Activated CD4-positive, alpha-beta memory T cell treated with anti-CD3 and anti-CD28 coated beads for 36 hours (primary cell): ENCODE measurements at regions not wholly inside any gene's neighbourhood (a gene's known extent, or its start where the extent isn't known, plus 50 kb on each side); places are given as distances from the start of the nearest gene placed in this dataset.
"Not testable (repeated sequence)": the region's sequence is repeated elsewhere in the genome, so short reads cannot be mapped to it uniquely, and the experiment has no call there.

Experiments used
- CTCF ChIA-PET: fragments of 350-600 bp; sonication (Branson Sonifier 250); formaldehyde crosslinking; loops from one replicate; lab custom pipeline; 2021; ENCODE audit warnings: antibody characterized with exemption, inconsistent platforms; lab: Charles Lee
- POLR2A ChIA-PET: fragments of 350-600 bp; sonication (Branson Sonifier 250); formaldehyde crosslinking; loops from one replicate; lab custom pipeline; 2021; ENCODE audit warnings: antibody characterized with exemption; lab: Charles Lee
- DNase-seq: peaks from one replicate; pipeline ENCODE4 v3.0.0-alpha.2; 2020
- H3K27ac Mint-ChIP-seq: one replicate; pipeline ENCODE4 v1.8.0; 2021; ENCODE audit warnings: mixed read lengths
- H3K27me3 Mint-ChIP-seq: one replicate; pipeline ENCODE4 v1.8.0; 2021; ENCODE audit warnings: mixed read lengths
- H3K36me3 Mint-ChIP-seq: one replicate; pipeline ENCODE4 v1.8.0; 2021; ENCODE audit warnings: mixed read lengths
- H3K4me1 Mint-ChIP-seq: one replicate; pipeline ENCODE4 v1.8.0; 2021; ENCODE audit warnings: low read depth, mixed read lengths
- H3K4me3 Mint-ChIP-seq: one replicate; pipeline ENCODE4 v1.8.0; 2021; ENCODE audit warnings: mild to moderate bottlenecking, mixed read lengths
- H3K9me3 Mint-ChIP-seq: one replicate; pipeline ENCODE4 v1.8.0; 2021; ENCODE audit warnings: mixed read lengths
- intact Hi-C: fragments of 100-400 bp; cut with micrococcal nuclease; formaldehyde crosslinking; loops from one replicate; pipeline ENCODE4 v1.15.1; 2023

DNA sequence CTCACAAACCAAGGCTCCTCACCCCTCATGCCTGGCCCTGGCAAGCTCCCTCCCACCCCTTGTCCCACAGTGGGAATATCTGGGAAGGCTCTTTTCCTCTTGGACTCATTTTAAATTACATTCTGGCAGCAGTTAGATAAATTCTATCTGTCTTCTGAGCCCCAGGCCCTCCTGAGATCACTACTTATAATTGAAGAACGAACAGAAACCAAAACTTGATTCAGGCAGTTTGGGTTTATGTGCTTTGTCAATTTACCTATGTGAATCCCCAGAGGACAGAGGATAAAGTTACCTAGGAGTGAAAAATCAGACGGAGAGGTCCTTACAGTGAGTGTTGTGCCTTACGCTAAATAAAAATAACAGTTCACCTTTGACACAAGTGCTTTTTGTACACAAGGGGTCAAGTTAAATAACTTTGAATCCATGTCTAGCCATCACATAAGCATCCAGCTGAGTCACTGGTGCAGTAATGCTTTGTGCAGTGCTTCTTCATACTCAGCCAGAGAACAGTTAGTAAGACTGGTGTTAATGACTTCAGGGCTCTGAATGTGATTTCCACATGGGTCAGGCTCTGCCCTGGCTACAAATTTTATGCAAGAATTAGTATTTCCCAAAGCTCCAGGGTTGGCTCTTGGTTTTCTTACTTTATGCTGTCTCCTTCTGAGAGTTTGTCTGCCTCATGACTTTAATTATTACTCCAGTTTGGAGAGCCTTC is 329.3 kb downstream of the INSIG2 start:
- Mint-ChIP-seq H3K4me3 (no peak overlapping the region), H3K27me3 (peaks cover 7% of the 10 kb centered on the region), H3K27ac (no peak overlapping the region), H3K4me1 (no peaks in the 10 kb centered on the region), H3K9me3 (peaks cover 11% of the 10 kb centered on the region), H3K36me3 (no peaks in the 10 kb centered on the region)
- intact Hi-C loops, result no loop called here
- DNase-seq, result no peak
- ChIA-PET CTCF (no interaction called here), POLR2A (no interaction called here)

GRCh38 chr2:118415186-118415585 is 326.9 kb downstream of the INSIG2 start:
- H3K4me3 Mint-ChIP-seq, POLR2A ChIA-PET, intact Hi-C loops, H3K27me3 Mint-ChIP-seq, H3K36me3 Mint-ChIP-seq, H3K4me1 Mint-ChIP-seq, CTCF ChIA-PET, H3K27ac Mint-ChIP-seq, DNase-seq: not testable (repeated sequence)
- peaks cover 11% of the 10 kb centered on the region for H3K9me3 Mint-ChIP-seq

DNA sequence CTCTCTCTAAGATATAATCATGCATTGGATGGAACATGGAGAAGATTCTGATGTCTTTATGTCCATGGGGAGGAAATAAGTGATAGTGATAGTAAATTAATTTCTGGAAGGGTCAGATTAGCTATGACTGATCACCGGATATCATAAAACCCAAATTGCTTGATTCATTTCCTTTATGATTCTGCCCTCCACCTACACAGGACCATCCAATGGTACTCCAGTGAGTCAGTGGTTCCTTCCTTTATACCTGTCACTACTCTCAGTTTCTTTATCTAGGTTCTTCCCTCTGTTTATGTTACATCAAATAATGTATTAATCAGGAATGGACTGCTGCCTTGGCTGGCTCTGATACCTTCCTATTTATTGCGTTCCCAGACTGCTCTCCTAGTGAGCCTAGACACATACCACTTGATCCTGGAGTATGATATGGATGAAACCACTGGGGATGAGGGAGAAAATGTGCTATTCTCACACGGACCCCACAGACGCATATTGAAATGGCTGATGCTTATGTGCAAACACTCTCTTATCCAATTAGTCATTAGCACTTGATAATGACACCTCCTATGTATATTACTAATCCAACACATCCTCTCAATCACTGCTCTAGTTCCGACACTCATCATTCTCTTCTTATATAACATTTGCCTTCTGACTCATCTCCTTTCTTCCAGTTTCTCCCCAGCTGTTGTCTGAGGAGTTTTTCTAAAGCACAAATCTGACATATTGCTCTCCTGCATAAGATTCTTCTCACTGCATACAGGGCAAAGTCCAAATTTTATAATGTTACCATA is 315.6 kb downstream of the INSIG2 start:
- no peak for DNase-seq
- peaks cover 5% of the 10 kb centered on the region for H3K4me1 Mint-ChIP-seq
- peaks cover 2% of the 10 kb centered on the region for H3K9me3 Mint-ChIP-seq
- POLR2A ChIA-PET, result no interaction called here
- CTCF ChIA-PET, result no interaction called here
- no peaks in the 10 kb centered on the region for H3K36me3 Mint-ChIP-seq
- H3K27ac Mint-ChIP-seq, result no peak overlapping the region
- peaks cover 16% of the 10 kb centered on the region for H3K27me3 Mint-ChIP-seq
- H3K4me3 Mint-ChIP-seq, result no peak overlapping the region
- intact Hi-C loops, result loop anchor here (5.0 kb wide), 1 partner anchor 357 kb away; no protein-coding TSS in a partner anchor

GRCh38 chr2:118388771-118389170 is 300.5 kb downstream of the INSIG2 start:
- Mint-ChIP-seq H3K9me3 (peaks cover 4% of the 10 kb centered on the region), H3K36me3 (no peaks in the 10 kb centered on the region), H3K4me1 (no peaks in the 10 kb centered on the region), H3K27me3 (no peaks in the 10 kb centered on the region), H3K4me3 (no peak overlapping the region), H3K27ac (no peak overlapping the region)
- ChIA-PET CTCF (no interaction called here), POLR2A (no interaction called here)
- intact Hi-C loops, result no loop called here
- no peak for DNase-seq

GRCh38 chr2:118387509-118387908 is 299.2 kb downstream of the INSIG2 start:
- ChIA-PET CTCF (no interaction called here), POLR2A (no interaction called here)
- no peak for DNase-seq
- H3K4me3 Mint-ChIP-seq, result no peak overlapping the region
- H3K27me3 Mint-ChIP-seq, result no peaks in the 10 kb centered on the region
- peaks cover 4% of the 10 kb centered on the region for H3K9me3 Mint-ChIP-seq
- H3K27ac Mint-ChIP-seq, result no peak overlapping the region
- H3K4me1 Mint-ChIP-seq, result no peaks in the 10 kb centered on the region
- H3K36me3 Mint-ChIP-seq, result no peaks in the 10 kb centered on the region
- intact Hi-C loops, result no loop called here

- no peak overlapping the region for H3K27ac Mint-ChIP-seq
- no peaks in the 10 kb centered on the region for H3K27me3 Mint-ChIP-seq
- ChIA-PET POLR2A (no interaction called here), CTCF (no interaction called here)
- no peaks in the 10 kb centered on the region for H3K4me1 Mint-ChIP-seq
- H3K36me3 Mint-ChIP-seq, result no peaks in the 10 kb centered on the region
- no peak for DNase-seq
- H3K4me3 Mint-ChIP-seq, result no peak overlapping the region
- intact Hi-C loops, result no loop called here
- peaks cover 4% of the 10 kb centered on the region for H3K9me3 Mint-ChIP-seq
Measured at GRCh38 chr2:118386641-118387302, 298.5 kb downstream of the INSIG2 start.

DNA sequence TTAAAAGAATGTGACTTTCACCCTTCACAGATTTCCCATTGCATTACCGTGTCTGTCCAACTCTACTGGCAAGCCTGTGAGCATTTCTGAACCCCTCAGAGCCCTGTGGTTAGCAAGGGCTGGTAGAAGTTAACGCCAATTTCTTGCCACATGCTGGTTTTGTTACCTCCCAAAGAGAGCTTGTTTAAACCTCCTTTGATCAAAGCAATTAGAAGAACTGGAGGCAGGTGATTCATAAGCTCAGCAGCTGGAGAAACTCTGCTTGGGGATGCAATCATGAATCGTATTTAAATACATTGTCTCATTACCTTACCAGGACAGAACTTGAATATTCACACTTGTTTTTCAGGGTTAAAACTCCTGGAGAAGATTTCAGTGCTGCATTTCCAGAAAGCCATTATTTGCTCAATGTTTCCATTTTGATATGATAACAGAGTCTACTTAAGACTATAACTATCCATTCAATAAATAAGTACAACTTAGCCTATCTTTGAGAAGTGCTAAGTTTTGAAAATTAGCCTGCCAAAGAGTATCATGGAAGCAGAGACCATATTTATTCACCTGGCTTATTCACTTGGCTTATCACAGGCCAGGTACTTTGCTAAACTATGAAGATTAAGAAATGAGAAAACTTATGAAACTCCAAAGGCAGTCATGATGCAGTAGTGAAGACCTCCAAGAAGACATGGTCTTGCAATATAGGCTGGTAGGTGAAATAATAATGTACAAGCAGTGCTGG is 292.8 kb downstream of the INSIG2 start:
- POLR2A ChIA-PET, result no interaction called here
- H3K9me3 Mint-ChIP-seq, result no peaks in the 10 kb centered on the region
- no peaks in the 10 kb centered on the region for H3K4me1 Mint-ChIP-seq
- no peak for DNase-seq
- intact Hi-C loops, result no loop called here
- H3K36me3 Mint-ChIP-seq, result no peaks in the 10 kb centered on the region
- no peak overlapping the region for H3K27ac Mint-ChIP-seq
- no peak overlapping the region for H3K4me3 Mint-ChIP-seq
- CTCF ChIA-PET, result no interaction called here
- H3K27me3 Mint-ChIP-seq, result peaks cover 3% of the 10 kb centered on the region

GRCh38 chr2:118375907-118376485 is 287.7 kb downstream of the INSIG2 start:
- intact Hi-C loops, result no loop called here
- H3K36me3 Mint-ChIP-seq, result no peaks in the 10 kb centered on the region
- H3K9me3 Mint-ChIP-seq, result no peaks in the 10 kb centered on the region
- no peak for DNase-seq
- no peak overlapping the region for H3K27ac Mint-ChIP-seq
- no peak overlapping the region for H3K4me3 Mint-ChIP-seq
- H3K4me1 Mint-ChIP-seq, result no peaks in the 10 kb centered on the region
- peaks cover 5% of the 10 kb centered on the region for H3K27me3 Mint-ChIP-seq
- ChIA-PET POLR2A (no interaction called here), CTCF (no interaction called here)

- H3K4me1 Mint-ChIP-seq, result no peaks in the 10 kb centered on the region
- POLR2A ChIA-PET, result no interaction called here
- intact Hi-C loops, result loop anchor here (5.0 kb wide), 1 partner anchor 482 kb away; no protein-coding TSS in a partner anchor
- H3K4me3 Mint-ChIP-seq, result no peak overlapping the region
- H3K27ac Mint-ChIP-seq, result no peak overlapping the region
- CTCF ChIA-PET, result interaction anchor here (0.6 kb wide), 1 partner anchor 31 kb away, joined by 3 read pairs; no protein-coding TSS in a partner anchor
- no peaks in the 10 kb centered on the region for H3K9me3 Mint-ChIP-seq
- DNase-seq, result no peak
- peaks cover 6% of the 10 kb centered on the region for H3K27me3 Mint-ChIP-seq
- no peaks in the 10 kb centered on the region for H3K36me3 Mint-ChIP-seq
Measured at GRCh38 chr2:118374974-118375755, 286.9 kb downstream of the INSIG2 start.

DNA sequence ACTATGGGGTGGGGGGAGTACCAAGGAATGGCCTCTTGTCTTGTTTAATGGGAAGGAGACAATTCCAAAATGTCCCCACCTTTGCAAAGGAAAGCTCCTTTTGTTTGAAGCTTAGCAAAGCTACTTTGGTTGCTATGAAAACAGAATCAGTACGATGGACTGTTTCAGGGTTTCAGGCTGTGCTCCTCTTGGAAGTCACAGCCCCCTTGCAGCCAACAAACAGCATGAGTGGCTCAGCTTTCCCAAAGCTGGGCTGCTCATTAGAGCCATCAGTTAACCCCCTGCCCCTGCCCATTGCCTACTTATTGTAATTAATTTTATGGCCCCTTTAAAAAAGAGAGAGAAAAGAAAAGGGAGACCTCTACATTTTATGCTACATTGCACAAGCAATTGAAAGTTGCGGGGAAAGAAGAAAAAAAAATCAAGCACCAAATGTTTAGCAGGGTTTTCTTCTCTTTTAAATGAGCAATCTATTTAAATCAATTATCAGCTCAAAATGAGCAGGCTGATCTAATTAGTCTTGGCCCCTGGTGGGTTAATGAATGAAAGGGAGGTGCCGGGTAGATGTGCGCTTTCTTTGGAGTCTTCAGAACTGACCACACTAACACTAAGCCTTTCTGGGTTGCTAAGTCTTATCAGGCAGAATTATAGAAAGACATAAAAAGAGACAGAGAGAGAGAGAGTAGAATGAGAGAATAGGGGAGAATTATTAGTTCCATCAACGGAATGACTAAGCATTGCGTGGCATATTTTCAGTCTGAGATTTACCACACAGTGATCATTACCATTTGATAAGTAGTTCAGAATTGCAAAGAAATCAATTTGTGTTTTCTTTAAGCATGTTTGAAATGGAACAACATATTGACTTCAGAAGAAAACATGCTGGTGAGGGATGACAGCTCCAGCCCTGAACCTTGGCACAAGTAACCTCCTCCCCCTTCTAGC is 284.9 kb downstream of the INSIG2 start:
- CTCF ChIA-PET, result interaction anchor here (0.9 kb wide), 1 partner anchor 326 kb away, joined by 3 read pairs; no protein-coding TSS in a partner anchor
- Mint-ChIP-seq H3K36me3 (no peaks in the 10 kb centered on the region), H3K27ac (no peak overlapping the region), H3K4me1 (no peaks in the 10 kb centered on the region), H3K4me3 (no peak overlapping the region), H3K27me3 (peaks cover 8% of the 10 kb centered on the region), H3K9me3 (no peaks in the 10 kb centered on the region)
- POLR2A ChIA-PET, result no interaction called here
- intact Hi-C loops, result loop anchor here (5.0 kb wide), 1 partner anchor 484 kb away; no protein-coding TSS in a partner anchor
- no peak for DNase-seq
